ENCODE measurements at regions not wholly inside any gene's neighbourhood (a gene's known extent, or its start where the extent isn't known, plus 50 kb on each side); places are given as distances from the start of the nearest gene placed in this dataset.

DNA sequence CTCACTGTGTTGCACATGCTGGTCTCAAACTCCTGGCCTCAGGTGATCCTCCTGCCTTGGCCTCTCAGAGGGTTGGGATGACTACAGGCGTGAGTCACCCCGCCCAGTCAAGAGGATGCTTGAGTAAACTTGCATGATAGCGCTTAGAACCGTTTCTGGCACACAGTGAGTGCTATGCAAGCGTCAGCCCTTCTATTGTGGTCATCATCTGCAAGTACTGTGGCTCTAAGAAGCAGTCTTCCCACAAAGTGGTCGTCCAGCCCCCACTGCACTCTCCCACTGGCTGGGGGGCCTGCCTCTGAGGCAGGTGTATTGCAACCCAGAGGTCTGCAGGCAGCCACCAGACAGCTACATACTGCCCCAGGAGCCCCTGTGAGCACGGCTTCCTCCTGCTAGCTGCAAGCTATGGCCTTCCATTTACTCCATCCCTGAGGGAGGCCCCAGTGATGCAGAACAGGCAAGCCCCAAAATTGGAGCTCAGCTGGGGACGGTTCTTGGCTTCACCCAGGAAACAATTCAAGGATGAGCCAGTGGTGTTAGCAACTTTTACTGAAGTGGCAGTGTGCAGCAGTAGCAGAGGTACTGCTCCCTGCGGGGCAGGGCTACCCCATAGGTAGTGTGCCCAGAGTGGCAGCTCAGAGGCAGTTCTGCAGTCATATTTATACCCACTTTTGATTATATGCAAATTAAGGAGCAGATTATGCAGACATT, 95.4 kb downstream of the LSM3 start:
- DNase-seq = no peak

- no peak for DNase-seq
These were observed 96.0 kb downstream of the LSM3 start for GRCh38 chr3:14274612-14274936.

GRCh38 chr3:14274999-14275961, 96.7 kb downstream of the LSM3 start:
- no peak for DNase-seq

GRCh38 chr3:14275962-14276909, 97.6 kb downstream of the LSM3 start:
- no peak for DNase-seq

GRCh38 chr3:14277557-14277956, 98.9 kb downstream of the LSM3 start:
- no peak for DNase-seq

- no peak for DNase-seq
These were observed 99.7 kb downstream of the LSM3 start for GRCh38 chr3:14278265-14278798.

DNA sequence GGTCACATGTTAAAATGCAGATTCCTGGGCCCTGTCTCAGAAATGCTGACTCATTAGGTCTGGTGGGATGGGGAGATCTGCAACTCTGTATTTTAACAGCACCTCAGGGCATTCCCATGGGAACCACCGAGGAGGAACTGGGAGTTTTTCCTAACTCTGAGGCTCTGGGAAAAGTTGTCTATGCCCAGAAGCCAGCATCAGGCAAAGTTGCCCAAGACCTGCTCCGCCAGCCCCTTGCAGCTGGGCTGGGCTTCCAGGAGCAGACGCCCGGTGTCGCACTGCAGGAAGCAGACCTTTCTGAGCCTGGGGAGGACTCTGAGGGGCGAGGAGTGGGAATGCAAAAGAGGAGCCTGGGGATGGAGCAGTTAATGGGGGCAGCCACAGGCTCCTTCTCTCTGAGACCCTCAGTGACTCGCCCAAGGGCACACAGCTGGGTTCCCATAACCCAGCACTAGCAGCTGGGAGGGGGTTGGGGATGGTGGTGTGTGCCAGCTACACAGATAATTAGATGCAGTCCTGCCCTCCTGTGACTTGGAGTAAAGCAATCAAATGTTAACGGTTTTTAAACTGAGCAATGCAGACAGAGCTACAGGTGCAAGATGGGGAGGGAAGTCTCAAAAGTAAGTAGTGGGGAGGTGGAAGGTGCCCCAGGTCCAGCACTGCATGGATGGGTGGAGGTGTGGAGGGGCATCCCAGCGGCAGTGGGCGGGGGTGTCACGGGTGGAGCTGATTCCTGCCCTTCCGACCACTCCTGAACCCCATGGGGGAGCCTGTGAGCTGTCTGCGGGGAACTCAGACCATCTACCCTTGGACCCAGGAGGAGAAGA, 100.4 kb downstream of the LSM3 start:
- no peak for DNase-seq

DNA sequence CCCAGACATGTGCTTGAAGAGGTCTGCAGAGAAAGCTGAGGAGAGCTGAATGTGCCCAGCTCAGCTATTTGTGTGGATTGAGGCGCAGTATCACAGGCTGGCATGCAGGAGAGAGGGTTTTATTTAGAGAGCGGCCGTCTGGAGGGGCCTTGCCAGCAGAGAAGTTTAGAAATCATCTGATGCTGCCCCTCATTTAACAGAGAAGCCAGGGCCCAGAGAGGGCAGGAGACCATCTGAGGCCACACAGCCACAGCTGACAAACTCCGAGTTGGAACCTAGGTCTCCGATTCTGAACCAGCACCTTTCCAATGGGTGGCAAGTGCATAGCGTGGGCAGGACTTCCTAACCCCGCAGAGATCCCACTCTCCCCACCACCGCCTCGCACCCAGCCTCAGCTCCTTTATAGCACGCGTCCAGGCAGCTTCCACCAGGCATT, 101.0 kb downstream of the LSM3 start:
- no peak for DNase-seq

GRCh38 chr3:14280326-14280725, 101.7 kb downstream of the LSM3 start:
- DNase-seq = no peak

- DNase-seq = no peak
These were observed 102.4 kb downstream of the LSM3 start for GRCh38 chr3:14281053-14281452.

DNA sequence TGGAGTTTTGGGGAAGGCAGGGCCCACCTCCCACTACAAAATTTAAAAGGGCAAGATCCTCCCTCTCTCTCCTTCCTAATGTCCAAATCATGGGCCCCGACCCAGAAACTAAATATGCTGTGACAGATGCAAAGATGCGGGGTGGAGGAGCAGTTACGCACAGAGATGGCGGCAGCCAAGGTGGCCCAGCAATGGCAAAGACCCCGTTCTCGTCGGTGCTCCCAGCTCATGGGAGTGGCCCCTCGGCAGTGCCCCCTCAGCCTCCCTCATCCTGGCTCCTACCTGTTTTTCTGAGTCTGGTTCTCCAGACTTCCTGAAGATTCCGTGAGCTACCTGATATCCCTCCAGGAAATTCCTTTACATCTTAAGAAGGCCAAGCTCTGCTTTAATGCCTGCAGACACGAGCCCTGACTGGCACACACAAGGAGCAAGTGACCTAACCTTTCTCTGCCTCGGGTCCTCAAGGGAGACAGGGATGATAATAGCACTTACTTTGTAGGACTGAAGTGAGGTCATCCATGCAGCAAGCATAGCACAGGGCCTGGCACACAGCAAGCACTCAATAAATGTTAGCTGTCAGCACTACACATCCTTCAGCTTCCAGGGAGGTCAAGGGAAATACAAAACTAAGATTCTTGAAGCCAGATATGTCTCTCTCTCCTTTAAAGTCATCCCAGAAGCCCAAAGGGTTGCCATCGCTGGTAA, 103.5 kb downstream of the LSM3 start:
- DNase-seq = no peak

DNA sequence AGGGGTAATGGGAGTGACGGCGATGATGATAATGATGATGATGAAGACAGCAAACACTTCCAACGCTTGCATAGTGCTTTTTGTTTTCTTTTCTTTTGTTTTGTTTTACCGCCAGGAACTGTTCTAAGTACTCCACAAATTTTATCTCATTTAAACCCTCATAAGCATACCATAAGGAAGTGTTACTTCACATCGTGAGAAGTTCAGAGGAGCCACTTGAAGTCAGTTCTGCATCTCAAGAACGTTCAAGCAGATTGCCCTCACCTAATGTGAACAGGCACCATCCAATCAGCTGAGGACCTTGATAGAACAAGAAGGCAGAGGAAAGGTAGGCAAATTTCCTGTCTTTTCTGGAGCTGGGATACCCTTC, 104.1 kb downstream of the LSM3 start:
- DNase-seq = no peak

GRCh38 chr3:14283092-14283812, 104.6 kb downstream of the LSM3 start:
- no peak for DNase-seq

DNA sequence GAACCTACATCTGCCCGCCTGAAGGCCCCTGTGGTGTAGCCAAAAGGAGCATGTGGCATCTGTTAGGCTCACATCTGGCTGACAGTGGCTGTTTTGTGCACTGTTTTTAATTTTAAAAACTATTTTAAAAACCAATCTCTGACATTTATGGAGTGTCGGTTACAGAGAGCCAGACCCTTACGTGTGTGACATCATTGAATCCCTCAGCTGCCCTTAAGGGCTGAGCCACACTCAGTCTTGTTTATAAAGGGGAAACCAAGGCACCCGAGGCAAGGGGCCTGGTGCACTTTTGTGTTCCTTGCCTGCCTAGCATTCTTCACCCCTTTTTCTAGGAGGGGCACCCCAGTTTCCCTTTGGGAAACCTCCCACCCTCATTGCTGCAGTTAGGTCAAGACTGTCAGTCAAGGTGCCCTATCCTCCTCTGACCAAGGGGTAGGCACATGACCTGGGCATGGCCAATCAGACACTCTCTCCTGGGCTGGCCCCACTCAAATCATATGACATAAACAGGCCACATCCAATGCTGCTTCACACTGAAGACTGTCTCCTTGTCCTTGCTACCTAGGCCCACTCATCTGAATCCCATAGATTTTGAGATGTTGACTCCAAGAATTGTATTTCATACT, 105.3 kb downstream of the LSM3 start:
- DNase-seq = no peak

DNA sequence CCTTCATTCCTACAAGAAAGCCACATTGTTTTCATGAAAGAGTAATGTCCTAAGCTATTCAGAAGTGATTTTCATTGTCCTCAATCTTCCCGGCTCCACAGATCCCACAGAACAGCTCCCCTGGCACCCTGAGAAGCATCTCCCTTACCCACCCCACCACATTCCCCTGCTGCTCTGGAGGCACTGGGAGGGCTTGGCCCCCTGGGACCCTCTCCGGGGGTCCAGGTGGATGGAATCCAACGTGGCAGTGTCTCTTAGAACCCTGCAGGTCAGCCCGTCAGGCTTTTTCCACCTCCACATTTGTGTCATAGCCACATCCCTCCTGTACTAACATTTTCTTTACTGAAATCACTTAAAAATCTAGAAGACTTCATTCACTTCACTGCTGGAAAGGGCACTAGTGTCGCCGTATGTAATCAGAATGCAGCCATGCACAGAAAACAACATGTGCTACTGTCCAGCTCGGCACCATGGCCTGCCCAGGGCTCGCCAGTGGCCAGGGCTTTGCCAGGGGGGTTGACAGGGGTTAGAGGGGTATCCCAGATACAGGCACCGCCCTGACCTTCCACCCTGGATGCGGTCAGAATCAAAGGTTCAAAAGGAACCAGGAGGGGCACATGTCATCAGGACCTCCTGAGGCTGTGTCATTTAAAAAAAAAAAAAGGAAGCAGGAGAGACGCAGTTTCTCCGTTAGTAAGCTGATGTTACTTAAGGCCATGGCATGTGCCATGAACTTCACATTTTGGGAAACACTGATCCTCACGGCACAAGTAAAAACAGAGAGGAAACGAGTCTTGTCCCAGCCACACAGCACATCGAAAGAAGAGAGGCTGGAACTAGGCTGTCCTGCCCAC, 106.3 kb downstream of the LSM3 start:
- DNase-seq = no peak

- DNase-seq = peak; percentile 85
These were observed 106.9 kb downstream of the LSM3 start for GRCh38 chr3:14285548-14285925.

DNA sequence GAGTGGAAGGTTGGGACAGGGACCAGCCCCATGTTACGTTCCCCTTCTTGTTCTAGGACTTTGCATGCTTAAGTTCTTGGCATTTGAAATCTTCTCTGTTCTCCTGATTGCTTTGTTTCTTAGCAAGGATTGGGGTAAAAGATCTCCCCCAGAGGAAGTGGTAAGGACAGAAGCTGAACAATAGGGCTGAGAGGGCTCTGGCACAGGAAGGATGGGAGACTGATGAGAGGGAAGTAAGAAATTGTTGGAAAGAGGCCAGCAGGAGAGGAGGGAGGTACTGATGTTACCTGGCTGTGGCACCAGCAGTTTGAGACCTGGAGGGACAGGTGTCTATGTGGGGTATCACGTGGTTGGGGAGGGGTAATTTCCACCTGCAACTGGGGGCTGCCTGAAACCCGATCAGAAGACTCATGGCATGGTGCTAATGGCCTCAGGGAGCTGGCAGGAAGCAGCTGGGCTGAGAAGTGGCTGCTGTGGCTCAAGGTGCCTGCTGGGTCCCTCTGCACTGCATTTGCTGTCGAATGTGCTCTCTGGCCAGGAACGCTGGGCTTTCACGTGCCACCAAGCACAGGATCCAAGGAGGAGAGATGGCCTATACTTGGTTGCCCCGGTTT, 108.4 kb downstream of the LSM3 start:
- DNase-seq = no peak

DNA sequence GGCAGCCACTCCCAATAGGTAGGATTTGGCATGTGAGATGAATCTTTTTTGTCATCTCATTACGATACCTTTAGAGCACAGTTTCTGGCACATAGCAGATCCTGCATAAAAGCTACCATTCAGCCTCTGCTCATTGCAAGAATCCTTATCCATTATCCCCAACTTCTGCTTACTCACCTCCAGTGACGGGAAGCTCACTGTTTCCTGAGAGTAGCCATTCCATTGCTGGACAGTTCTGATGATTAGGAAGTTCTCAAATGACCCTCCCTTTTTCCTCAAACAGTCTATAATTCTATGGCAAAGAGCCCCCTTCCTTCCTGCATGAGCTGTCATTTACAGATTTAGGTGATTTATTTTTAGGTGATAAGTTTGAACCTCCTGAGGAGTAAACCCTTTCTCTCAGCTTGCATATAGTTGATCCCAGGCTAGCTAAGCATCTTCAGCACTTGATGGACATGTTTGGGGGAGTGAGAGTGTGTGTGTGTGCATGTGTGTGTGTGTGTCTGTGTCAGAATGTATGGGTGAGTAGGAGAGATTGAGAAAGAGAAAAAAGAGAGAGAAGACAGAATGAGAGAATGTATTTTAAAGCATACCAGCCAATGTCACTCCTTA, 109.7 kb downstream of the LSM3 start:
- DNase-seq = no peak
